ENCODE measurements at regions not wholly inside any gene's neighbourhood (a gene's known extent, or its start where the extent isn't known, plus 50 kb on each side); places are given as distances from the start of the nearest gene placed in this dataset.
"Not testable (repeated sequence)": the region's sequence is repeated elsewhere in the genome, so short reads cannot be mapped to it uniquely, and the experiment has no call there.

GRCh38 chr14:105909828-105910120, 383.4 kb downstream of the TMEM121 start:
- H3K4me1 Mint-ChIP-seq, H3K27ac Mint-ChIP-seq, H3K36me3 Mint-ChIP-seq, H3K4me3 Mint-ChIP-seq, H3K9me3 Mint-ChIP-seq: not testable (repeated sequence)
- H3K27me3 Mint-ChIP-seq, result peaks cover 13% of the 10 kb centered on the region

GRCh38 chr14:105910426-105910825, 384.0 kb downstream of the TMEM121 start:
- Mint-ChIP-seq H3K4me3 (no peak overlapping the region), H3K9me3 (no peaks in the 10 kb centered on the region), H3K27ac (no peak overlapping the region), H3K36me3 (no peaks in the 10 kb centered on the region), H3K4me1 (no peaks in the 10 kb centered on the region), H3K27me3 (peaks cover 13% of the 10 kb centered on the region)

GRCh38 chr14:105911006-105911847, 384.8 kb downstream of the TMEM121 start:
- Mint-ChIP-seq H3K27me3 (peaks cover 10% of the 10 kb centered on the region), H3K4me3 (no peak overlapping the region), H3K27ac (no peak overlapping the region)

GRCh38 chr14:105911848-105912292, 385.5 kb downstream of the TMEM121 start:
- not testable (repeated sequence) for H3K4me3 Mint-ChIP-seq, H3K36me3 Mint-ChIP-seq, H3K9me3 Mint-ChIP-seq, H3K27ac Mint-ChIP-seq, H3K4me1 Mint-ChIP-seq
- peaks cover 10% of the 10 kb centered on the region for H3K27me3 Mint-ChIP-seq

More at GRCh38 chr14:105911006-105911847, 384.8 kb downstream of the TMEM121 start:
- Mint-ChIP-seq H3K9me3 (no peaks in the 10 kb centered on the region), H3K4me1 (no peaks in the 10 kb centered on the region), H3K36me3 (no peaks in the 10 kb centered on the region)

GRCh38 chr14:105912641-105913180, 386.3 kb downstream of the TMEM121 start:
- Mint-ChIP-seq H3K27me3 (peaks cover 10% of the 10 kb centered on the region), H3K36me3 (peaks cover 1% of the 10 kb centered on the region), H3K9me3 (no peaks in the 10 kb centered on the region), H3K27ac (no peak overlapping the region), H3K4me3 (no peak overlapping the region), H3K4me1 (no peaks in the 10 kb centered on the region)

DNA sequence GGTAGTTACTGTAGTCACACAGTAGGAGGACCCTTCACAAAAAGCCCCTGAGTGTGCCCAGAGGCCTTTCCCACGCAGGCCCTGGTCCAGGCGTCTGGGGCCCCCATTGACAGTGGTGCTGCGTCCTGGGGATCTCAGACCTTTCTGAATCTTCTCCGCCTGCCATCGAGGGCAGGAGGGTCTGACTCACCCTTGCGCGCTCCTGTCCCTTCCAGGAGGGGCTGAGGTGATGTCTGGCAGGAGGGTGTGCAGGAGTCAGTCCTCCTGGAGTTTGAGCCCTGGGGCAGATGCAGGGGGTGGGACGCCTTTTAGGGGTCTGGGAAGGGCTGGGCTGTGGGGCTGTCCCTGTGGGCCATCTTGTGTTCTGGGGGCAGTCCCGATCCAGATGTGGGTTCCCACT, 386.8 kb downstream of the TMEM121 start:
- no peak overlapping the region for H3K4me3 Mint-ChIP-seq
- peaks cover 1% of the 10 kb centered on the region for H3K36me3 Mint-ChIP-seq
- peaks cover 8% of the 10 kb centered on the region for H3K27me3 Mint-ChIP-seq
- no peak overlapping the region for H3K27ac Mint-ChIP-seq
- H3K4me1 Mint-ChIP-seq, result no peaks in the 10 kb centered on the region
- H3K9me3 Mint-ChIP-seq, result no peaks in the 10 kb centered on the region

DNA sequence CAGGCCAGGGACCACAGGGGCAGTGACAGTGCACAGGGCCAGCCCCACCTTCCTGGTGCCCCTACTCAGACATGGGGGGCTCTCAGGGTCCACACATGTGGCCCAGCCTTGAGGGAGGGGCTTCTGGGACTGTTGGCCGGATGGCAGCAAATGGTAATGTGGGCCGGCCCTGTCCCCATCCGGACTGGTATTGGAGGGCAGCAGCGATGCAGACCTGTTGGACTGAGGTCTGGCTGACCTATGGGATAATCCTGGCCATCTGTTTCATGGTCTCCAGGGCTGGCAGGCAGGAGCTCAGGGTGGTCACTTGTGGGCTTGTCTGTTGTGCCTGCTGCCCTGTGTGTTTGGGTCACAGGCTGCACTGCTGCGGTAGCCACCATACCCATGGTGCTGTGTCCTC, 387.5 kb downstream of the TMEM121 start:
- Mint-ChIP-seq H3K4me3 (no peak overlapping the region), H3K27ac (no peak overlapping the region), H3K27me3 (peaks cover 6% of the 10 kb centered on the region), H3K36me3 (peaks cover 1% of the 10 kb centered on the region), H3K4me1 (no peaks in the 10 kb centered on the region), H3K9me3 (no peaks in the 10 kb centered on the region)

DNA sequence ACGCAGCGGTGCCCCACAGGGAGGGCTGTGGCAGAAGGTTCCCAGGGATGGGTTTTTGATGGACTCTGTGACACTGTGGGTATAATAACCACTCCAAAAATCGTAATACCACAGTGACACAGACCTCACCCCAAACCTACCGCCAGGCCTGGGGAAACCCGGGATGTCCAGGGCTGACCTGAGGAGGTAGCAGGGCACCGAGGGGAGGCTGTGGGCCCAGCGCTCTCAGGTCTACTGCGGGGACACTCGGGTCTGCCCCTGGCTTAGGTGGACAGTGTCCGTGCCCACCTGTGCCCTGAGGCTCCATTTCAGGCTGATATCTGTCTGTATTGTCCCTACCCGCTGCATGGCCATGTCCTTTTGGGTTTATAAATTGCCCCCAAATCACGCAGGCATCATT, 387.9 kb downstream of the TMEM121 start:
- not testable (repeated sequence) for H3K27me3 Mint-ChIP-seq, H3K9me3 Mint-ChIP-seq, H3K4me1 Mint-ChIP-seq, H3K36me3 Mint-ChIP-seq, H3K4me3 Mint-ChIP-seq, H3K27ac Mint-ChIP-seq

DNA sequence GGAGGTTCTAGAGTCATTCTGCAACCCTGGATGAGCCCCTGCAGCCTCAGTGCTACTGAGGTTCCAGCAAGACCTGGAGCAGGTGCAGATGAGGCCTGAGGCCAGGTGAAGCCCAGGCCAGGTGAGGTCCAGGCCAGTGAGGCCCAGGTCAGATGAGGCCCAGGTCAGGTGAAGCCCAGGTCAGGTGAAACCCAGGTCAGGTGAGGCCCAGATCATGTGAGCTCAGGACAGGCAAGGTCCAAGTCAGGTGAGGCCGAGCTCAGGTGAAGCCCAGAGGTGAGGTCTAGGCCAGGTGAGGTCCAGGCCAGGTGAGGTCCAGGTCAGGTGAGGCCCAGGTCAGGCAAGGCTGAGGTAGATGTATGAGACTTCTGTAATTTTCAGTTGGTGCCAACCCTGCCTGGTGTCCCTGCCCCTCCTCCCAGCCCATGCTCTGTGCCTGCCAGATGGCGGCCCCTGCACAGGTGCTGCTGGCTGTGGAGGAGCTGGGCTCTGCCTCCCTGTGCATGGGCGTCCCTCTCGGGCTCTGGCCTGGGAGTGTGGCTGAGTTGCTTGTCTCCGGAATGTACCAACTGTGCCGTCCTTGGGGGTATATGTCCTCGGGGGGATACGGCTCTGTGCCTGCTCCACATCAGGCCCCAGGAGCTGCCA, 388.5 kb downstream of the TMEM121 start:
- Mint-ChIP-seq H3K27ac (no peak overlapping the region), H3K36me3 (peaks cover 1% of the 10 kb centered on the region), H3K9me3 (no peaks in the 10 kb centered on the region), H3K4me3 (no peak overlapping the region), H3K4me1 (no peaks in the 10 kb centered on the region), H3K27me3 (peaks cover 3% of the 10 kb centered on the region)

DNA sequence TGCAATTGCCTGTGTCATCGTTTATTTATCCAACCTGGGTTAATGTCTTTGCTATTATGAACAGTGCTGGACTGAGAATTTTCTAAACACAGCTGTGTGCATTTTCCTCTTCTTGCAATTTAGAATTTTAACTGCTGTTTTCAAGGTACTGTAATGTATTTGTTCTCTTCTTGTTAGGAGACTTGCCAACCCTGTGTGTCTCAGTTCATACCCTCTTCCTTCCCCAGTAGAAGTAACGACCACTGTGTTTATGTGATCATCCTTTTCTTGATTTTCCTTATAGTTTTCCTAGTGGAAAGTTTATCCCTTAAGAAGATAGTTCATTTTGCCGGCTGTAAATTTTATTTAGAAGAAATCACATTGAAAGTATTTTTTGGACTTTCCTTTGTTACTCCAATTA, 389.2 kb downstream of the TMEM121 start:
- H3K27me3 Mint-ChIP-seq, H3K9me3 Mint-ChIP-seq, H3K27ac Mint-ChIP-seq, H3K4me3 Mint-ChIP-seq, H3K36me3 Mint-ChIP-seq, H3K4me1 Mint-ChIP-seq: not testable (repeated sequence)

DNA sequence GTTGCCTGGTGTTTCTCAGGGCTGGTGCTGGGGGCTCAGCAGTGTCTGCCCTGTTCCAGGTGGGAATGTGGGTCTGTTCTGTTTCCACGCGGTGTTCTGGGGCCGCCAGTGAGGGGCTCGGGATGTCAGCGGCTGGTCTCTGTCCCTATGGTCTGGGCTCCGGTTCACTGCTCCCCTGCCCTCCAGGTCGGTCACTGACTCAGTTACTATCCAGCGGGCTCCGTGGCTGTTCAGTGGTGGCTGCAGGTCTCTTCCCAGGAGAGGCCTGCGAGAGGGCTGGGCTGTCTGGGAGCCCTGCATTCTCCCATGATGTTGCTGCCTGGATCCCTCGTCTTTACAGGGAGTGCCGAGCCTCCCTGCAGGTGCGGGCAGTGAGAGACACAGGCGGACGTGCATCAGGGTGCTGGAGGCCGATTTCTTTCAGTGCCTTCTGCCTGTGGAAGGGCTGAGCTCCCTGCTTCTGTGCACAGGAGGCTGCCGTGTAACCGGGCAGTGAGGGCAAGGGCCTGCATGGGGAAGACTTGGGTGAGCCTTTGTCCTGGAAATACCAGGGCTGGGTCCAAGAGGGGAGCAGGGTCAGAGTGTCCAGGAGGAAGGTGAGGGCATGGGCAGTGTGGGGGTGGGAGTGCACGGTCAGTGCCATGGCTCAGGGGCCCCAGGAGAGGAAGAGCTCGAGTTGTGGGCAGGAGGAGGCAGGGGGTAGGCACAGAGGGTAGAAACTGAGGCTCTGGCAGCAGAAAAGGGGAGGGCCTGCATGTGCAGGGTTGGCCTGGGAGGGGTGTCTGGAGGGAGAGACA, 391.0 kb downstream of the TMEM121 start:
- not testable (repeated sequence) for H3K27me3 Mint-ChIP-seq, H3K9me3 Mint-ChIP-seq, H3K36me3 Mint-ChIP-seq, H3K4me3 Mint-ChIP-seq, H3K27ac Mint-ChIP-seq, H3K4me1 Mint-ChIP-seq

- Mint-ChIP-seq H3K4me1 (no peaks in the 10 kb centered on the region), H3K27me3 (peaks cover 1% of the 10 kb centered on the region), H3K36me3 (peaks cover 1% of the 10 kb centered on the region), H3K9me3 (no peaks in the 10 kb centered on the region), H3K4me3 (no peak overlapping the region), H3K27ac (no peak overlapping the region)
Observed at GRCh38 chr14:105917933-105918436, 391.6 kb downstream of the TMEM121 start.

- Mint-ChIP-seq H3K27me3 (peaks cover 1% of the 10 kb centered on the region), H3K4me3 (no peak overlapping the region), H3K27ac (no peak overlapping the region), H3K4me1 (no peaks in the 10 kb centered on the region), H3K36me3 (peaks cover 1% of the 10 kb centered on the region), H3K9me3 (no peaks in the 10 kb centered on the region)
Observed at GRCh38 chr14:105918496-105919262, 392.3 kb downstream of the TMEM121 start.

DNA sequence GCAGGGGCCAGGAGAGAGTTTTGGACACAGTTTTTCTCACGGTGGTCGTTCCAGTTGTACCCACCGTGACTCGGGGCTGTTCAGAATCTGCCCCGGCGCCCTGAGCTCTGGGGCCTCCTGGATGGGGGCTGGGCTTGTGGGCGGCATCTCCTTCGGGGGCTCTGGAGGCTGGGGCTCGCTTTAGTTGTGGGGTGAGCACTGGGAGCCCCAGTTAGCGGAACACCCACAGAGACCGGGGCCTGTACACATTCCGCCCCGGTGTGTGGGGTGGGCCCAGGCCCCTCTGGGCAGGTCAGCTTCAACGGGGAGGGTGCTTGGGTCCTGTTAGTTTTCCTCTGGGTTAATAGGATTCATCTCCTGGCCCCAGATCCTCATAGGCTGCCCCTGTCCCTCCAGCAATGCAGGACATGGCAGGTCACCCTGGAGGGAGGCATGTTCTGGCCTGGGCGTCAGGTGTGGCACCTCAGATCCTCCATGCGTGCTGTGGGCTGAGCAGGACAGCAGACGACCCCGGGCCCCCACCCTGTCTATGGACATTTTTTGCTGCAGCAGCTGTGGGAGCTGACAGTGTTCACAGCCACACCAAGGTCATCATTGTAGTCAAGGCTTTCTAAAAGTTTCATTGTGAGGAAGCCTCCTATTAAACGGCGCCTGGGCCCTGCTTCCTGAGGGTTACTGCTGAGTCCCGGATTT, 393.2 kb downstream of the TMEM121 start:
- peaks cover 4% of the 10 kb centered on the region for H3K27me3 Mint-ChIP-seq
- no peak overlapping the region for H3K4me3 Mint-ChIP-seq
- peak overlapping the region; percentile 23 for H3K27ac Mint-ChIP-seq

More for the DNA sequence above, 393.2 kb downstream of the TMEM121 start:
- Mint-ChIP-seq H3K36me3 (peaks cover 1% of the 10 kb centered on the region), H3K9me3 (no peaks in the 10 kb centered on the region), H3K4me1 (no peaks in the 10 kb centered on the region)

All from activated naive CD4-positive, alpha-beta T cell treated with anti-CD3 and anti-CD28 coated beads, Interleukin-2, amount 50 U/mL, for 24 hours (primary cell).